H1 (cell line): ENCODE measurements at regions not wholly inside any gene's neighbourhood (a gene's known extent, or its start where the extent isn't known, plus 50 kb on each side); places are given as distances from the start of the nearest gene placed in this dataset.

ENCODE experiments used
- CTCF ChIA-PET: fragments of 300-600 bp; sonication (Branson Sonifier 250); formaldehyde crosslinking; loops from one replicate; lab custom pipeline; 2021; ENCODE audit not compliant: partially characterized antibody; lab: Charles Lee
- POLR2A ChIA-PET: fragments of 300-600 bp; sonication (Branson Sonifier 250); formaldehyde crosslinking; loops from one replicate; lab custom pipeline; 2021; ENCODE audit warnings: inconsistent platforms; ENCODE audit not compliant: partially characterized antibody; lab: Charles Lee
- DNase-seq, 2 experiments: peaks; one replicate each; pipeline versions ENCODE4 v3.0.0 to v3.0.0-alpha.2; 2010 to 2022; ENCODE audit warnings: low spot score in 2 of 2, low read depth in 1 of 2, mixed read lengths in 1 of 2
- FAIRE-seq: peaks from 2 replicates; lab custom pipeline; 2011; peaks lifted over from hg19 to GRCh38; lab: Jason Lieb, UNC
- H2AFZ ChIP-seq: 2 replicates; pipeline ENCODE4 v1.8.1; 2012; ENCODE audit warnings: low read length, inconsistent platforms
- H2AK5ac ChIP-seq: 2 replicates; pipeline ENCODE4 v1.6.1; 2013; ENCODE audit warnings: low read depth, low read length
- H2BK120ac ChIP-seq: replicated peaks from 2 replicates; pipeline ENCODE3; 2013; ENCODE audit warnings: low read depth, low read length, inconsistent platforms
- H2BK12ac ChIP-seq: 2 replicates; pipeline ENCODE4 v1.6.1; 2013; ENCODE audit warnings: low read depth, low read length
- H2BK15ac ChIP-seq: 2 replicates; pipeline ENCODE4 v1.6.1; 2013; ENCODE audit warnings: low read length
- H2BK20ac ChIP-seq: 2 replicates; pipeline ENCODE4 v1.6.1; 2013; ENCODE audit warnings: low read length
- H2BK5ac ChIP-seq: 2 replicates; pipeline ENCODE4 v1.6.1; 2013; ENCODE audit warnings: low read depth, low read length
- H3K14ac ChIP-seq: 2 replicates; pipeline ENCODE4 v1.6.1; 2013; ENCODE audit warnings: inconsistent platforms; ENCODE audit not compliant: insufficient read length
- H3K18ac ChIP-seq: 2 replicates; pipeline ENCODE4 v1.6.1; 2013; ENCODE audit warnings: low read length; ENCODE audit errors: extremely low read depth
- H3K23ac ChIP-seq: 2 replicates; pipeline ENCODE4 v1.6.1; 2013; ENCODE audit warnings: inconsistent platforms; ENCODE audit not compliant: insufficient read length
- H3K23me2 ChIP-seq: 2 replicates; pipeline ENCODE4 v1.6.1; 2013; ENCODE audit warnings: low read depth, low read length
- H3K27ac ChIP-seq: 2 replicates; pipeline ENCODE4 v1.6.1; 2011; ENCODE audit warnings: low read depth, low read length, inconsistent platforms
- H3K27me3 ChIP-seq, 4 experiments: replicated peaks in 1 of 4; 1 replicate in 1 of 4; 2 replicates in 3 of 4; pipeline versions ENCODE4 v1.6.1 to v1.8.1; 2011 to 2013; ENCODE audit warnings: low read length in 3 of 4, mild to moderate bottlenecking in 3 of 4, inconsistent platforms in 2 of 4, mixed read lengths in 2 of 4, moderate library complexity in 1 of 4; ENCODE audit not compliant: control insufficient read depth in 3 of 4, insufficient read depth in 3 of 4; ENCODE audit errors: extremely low read depth in 1 of 4
- H3K36me3 ChIP-seq, 4 experiments: 2 replicates each; pipeline versions ENCODE4 v1.6.1 to v1.8.1; 2011 to 2013; ENCODE audit warnings: mild to moderate bottlenecking in 4 of 4, low read length in 3 of 4, moderate library complexity in 2 of 4, control low read depth in 1 of 4, inconsistent platforms in 1 of 4; ENCODE audit not compliant: insufficient read depth in 4 of 4, control insufficient read depth in 2 of 4
- H3K4ac ChIP-seq: replicated peaks from 2 replicates; pipeline ENCODE3; 2013; ENCODE audit warnings: low read length, low read depth, mixed read lengths, inconsistent platforms; ENCODE audit not compliant: insufficient read length
- H3K4me1 ChIP-seq, 4 experiments: replicated peaks in 1 of 4; 1 replicate in 1 of 4; 2 replicates in 3 of 4; pipeline versions ENCODE4 v1.6.1 to v1.8.1; 2011 to 2013; ENCODE audit warnings: low read length in 3 of 4, inconsistent platforms in 2 of 4, mixed read lengths in 1 of 4; ENCODE audit not compliant: insufficient read depth in 4 of 4, control insufficient read depth in 3 of 4
- H3K4me2 ChIP-seq, 2 experiments: 2 replicates each; pipeline versions ENCODE4 v1.6.1 to v1.8.1; 2011 to 2013; ENCODE audit warnings: low read depth in 2 of 2, low read length in 2 of 2, control low read depth in 1 of 2, inconsistent platforms in 1 of 2, mild to moderate bottlenecking in 1 of 2; ENCODE audit not compliant: insufficient read depth in 1 of 2
- H3K4me3 ChIP-seq, 4 experiments: fragments of 200-600, 300-600 bp in 1 of 4; sonication (generic), shearing (Covaris generic), sonication (Bioruptor Twin) in 1 of 4; 2 replicates each; pipeline versions ENCODE4 v1.5.1 to v1.8.1; 2011 to 2016; ENCODE audit warnings: low read length in 4 of 4, low read depth in 3 of 4, control low read depth in 2 of 4, inconsistent platforms in 2 of 4, mild to moderate bottlenecking in 2 of 4, mixed read lengths in 1 of 4, moderate library complexity in 1 of 4; ENCODE audit not compliant: insufficient read depth in 2 of 4; ENCODE audit errors: extremely low read depth in 1 of 4
- H3K56ac ChIP-seq: replicated peaks from 2 replicates; pipeline ENCODE3; 2013; ENCODE audit warnings: low read depth, mild to moderate bottlenecking, mixed read lengths, low read length, inconsistent platforms; ENCODE audit not compliant: insufficient read length
- H3K79me1 ChIP-seq: 2 replicates; pipeline ENCODE4 v1.6.1; 2013; ENCODE audit warnings: low read depth, low read length, control low read depth
- H3K79me2 ChIP-seq, 2 experiments: 2 replicates each; pipeline versions ENCODE4 v1.6.1 to v1.8.1; 2012 to 2013; ENCODE audit warnings: low read length in 2 of 2, mild to moderate bottlenecking in 2 of 2, inconsistent platforms in 1 of 2; ENCODE audit not compliant: insufficient read depth in 2 of 2, control insufficient read depth in 1 of 2
- H3K9ac ChIP-seq, 4 experiments: replicated peaks in 1 of 4; 1 replicate in 1 of 4; 2 replicates in 3 of 4; pipeline versions ENCODE4 v1.6.1 to v1.8.1; 2011 to 2013; ENCODE audit warnings: low read depth in 3 of 4, low read length in 3 of 4, control low read depth in 2 of 4, mild to moderate bottlenecking in 2 of 4, moderate library complexity in 2 of 4, inconsistent platforms in 1 of 4; ENCODE audit errors: extremely low read depth in 1 of 4
- H3K9me3 ChIP-seq, 2 experiments: 2 replicates each; pipeline versions ENCODE4 v1.6.1 to v1.8.1; 2012 to 2013; ENCODE audit warnings: mild to moderate bottlenecking in 2 of 2, moderate library complexity in 2 of 2, control low read depth in 1 of 2, inconsistent platforms in 1 of 2, low read depth in 1 of 2, low read length in 1 of 2, mixed read lengths in 1 of 2; ENCODE audit not compliant: insufficient read depth in 2 of 2
- H4K20me1 ChIP-seq, 2 experiments: replicated peaks in 1 of 2; 2 replicates each; pipeline versions ENCODE3 to v1.8.1; 2011 to 2013; ENCODE audit warnings: inconsistent platforms in 2 of 2, low read length in 2 of 2, mild to moderate bottlenecking in 1 of 2; ENCODE audit not compliant: insufficient read depth in 2 of 2, control insufficient read depth in 1 of 2
- H4K5ac ChIP-seq: 2 replicates; pipeline ENCODE4 v1.6.1; 2013; ENCODE audit warnings: low read length, low read depth, mixed read lengths, inconsistent platforms; ENCODE audit not compliant: insufficient read length
- H4K8ac ChIP-seq: 2 replicates; pipeline ENCODE4 v1.8.0; 2013; ENCODE audit warnings: mild to moderate bottlenecking, moderate library complexity, low read length, inconsistent platforms; ENCODE audit not compliant: insufficient read depth; ENCODE audit errors: extremely low read depth
- H4K91ac ChIP-seq: replicated peaks from 2 replicates; pipeline ENCODE3; 2013; ENCODE audit warnings: low read length, mixed read lengths, inconsistent platforms; ENCODE audit not compliant: insufficient read length
- E2F6 ChIP-seq: IDR thresholded peaks from 2 replicates; pipeline ENCODE4 v1.6.1; 2012; ENCODE audit warnings: inconsistent platforms
- FOSL1 ChIP-seq: IDR thresholded peaks from 2 replicates; pipeline ENCODE4 v1.6.1; 2011; ENCODE audit warnings: mild to moderate bottlenecking, low read depth, low read length, moderate library complexity; ENCODE audit not compliant: insufficient read depth
- JUN ChIP-seq: IDR thresholded peaks from 2 replicates; pipeline ENCODE4 v1.6.1; 2011; ENCODE audit warnings: low read depth, mild to moderate bottlenecking, improper control_type of control experiment, low read length
- POLR2AphosphoS5 ChIP-seq: IDR thresholded peaks from 2 replicates; pipeline ENCODE4 v1.6.1; 2011; ENCODE audit warnings: low read depth, low read length
- RNF2 ChIP-seq: fragments of 200-900, 300-1000 bp; sonication (generic); IDR thresholded peaks from 2 replicates; pipeline ENCODE4 v1.7.1; 2016; ENCODE audit warnings: borderline replicate concordance, low read depth, mild to moderate bottlenecking, antibody characterized with exemption, low read length; ENCODE audit not compliant: poor library complexity, severe bottlenecking; ENCODE audit errors: missing control alignments
- TBP ChIP-seq: IDR thresholded peaks from 2 replicates; pipeline ENCODE4 v1.6.1; 2011; ENCODE audit warnings: low read depth, low read length, improper control_type of control experiment
- WGBS, 2 experiments: shearing (Covaris generic) in 1 of 2; methylation state at CpG; one replicate each; pipeline versions ENCODE4 v1.1.6 to v1.1.7; 2013 to 2015; ENCODE audit warnings: low lambda C conversion rate in 2 of 2, mixed read lengths in 2 of 2, inconsistent platforms in 1 of 2, low coverage in 1 of 2, missing lambda C conversion rate in 1 of 2; ENCODE audit not compliant: insufficient replicate concordance in 2 of 2, insufficient coverage in 1 of 2, insufficient read length in 1 of 2; ENCODE audit errors: extremely low coverage in 1 of 2, missing lambda C conversion rate in 1 of 2; 5-methylcytosine and 5-hydroxymethylcytosine counted together

GRCh38 chr16:19366391-19366790 lies 51.3 kb upstream of the TMC5 start:
- Histone ChIP-seq H4K8ac (no peak overlapping the region), H4K91ac (no peak overlapping the region), H3K23me2 (no peaks in the 10 kb centered on the region), H2BK120ac (no peak overlapping the region), H2BK15ac (no peak overlapping the region), H2BK5ac (no peak overlapping the region), H3K79me1 (no peaks in the 10 kb centered on the region), H3K18ac (no peak overlapping the region), H3K79me2 (no peaks in the 10 kb centered on the region), H3K9ac (no peak overlapping the region), H4K20me1 (no peaks in the 10 kb centered on the region), H2AFZ (no peak overlapping the region), H3K14ac (no peak overlapping the region), H4K5ac (no peak overlapping the region), H3K9me3 (peaks cover 6 to 7% of the 10 kb centered on the region in 2 experiments; a peak in 2 of 4 replicates), H3K4me3 (no peak overlapping the region), H2BK12ac (no peak overlapping the region), H3K4me2 (no peak overlapping the region), H3K23ac (no peak overlapping the region), H3K27me3 (no peaks in the 10 kb centered on the region), H2AK5ac (no peak overlapping the region), H3K4me1 (no peaks in the 10 kb centered on the region), H3K27ac (no peak overlapping the region), H3K36me3 (no peaks in the 10 kb centered on the region), H3K56ac (no peak overlapping the region), H2BK20ac (no peak overlapping the region), H3K4ac (no peak overlapping the region)
- TF ChIP-seq JUN: no peak
- no peak for TF ChIP-seq TBP
- no peak for TF ChIP-seq FOSL1
- no peak for TF ChIP-seq RNF2
- no peak for TF ChIP-seq E2F6
- TF ChIP-seq POLR2AphosphoS5: no peak
- FAIRE-seq (no peak), DNase-seq (no peak)
- ChIA-PET CTCF (interaction anchor here (0.8 to 1.1 kb wide), 2 partner anchors 10 to 1713 kb away, joined by 4 to 5 read pairs; no protein-coding TSS in a partner anchor), POLR2A (no interaction called here)
- WGBS, 2 experiments: 93% methylated on average over 4 of the region's 4 CpGs; no CpG with 5 or more reads in 1 of the 2 experiments
